ENCODE measurements at regions not wholly inside any gene's neighbourhood (a gene's known extent, or its start where the extent isn't known, plus 50 kb on each side); places are given as distances from the start of the nearest gene placed in this dataset.
"Not testable (repeated sequence)": the region's sequence is repeated elsewhere in the genome, so short reads cannot be mapped to it uniquely, and the experiment has no call there.

DNA sequence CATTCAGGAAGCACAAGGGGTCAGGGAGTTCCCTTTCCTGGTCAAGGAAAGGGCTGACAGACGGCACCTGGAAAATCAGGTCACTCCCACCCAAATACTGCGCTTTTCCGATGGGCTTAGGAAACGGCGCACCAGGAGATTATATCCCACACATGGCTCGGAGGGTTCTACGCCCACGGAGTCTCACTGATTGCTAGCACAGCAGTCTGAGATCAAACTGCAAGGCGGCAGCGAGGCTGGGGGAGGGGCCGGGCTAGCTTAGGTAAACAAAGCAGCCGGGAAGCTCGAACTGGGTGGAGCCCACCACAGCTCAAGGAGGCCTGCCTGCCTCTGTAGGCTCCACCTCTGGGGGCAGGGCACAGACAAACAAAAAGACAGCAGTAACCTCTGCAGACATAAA lies 68.0 kb upstream of the CCT8L2 start:
- not testable (repeated sequence) for DNase-seq (ENCODE audit: low spot score)

- DNase-seq (ENCODE audit: low spot score): not testable (repeated sequence)
Observed at GRCh38 chr22:16659273-16659834, 66.7 kb upstream of the CCT8L2 start.

DNA sequence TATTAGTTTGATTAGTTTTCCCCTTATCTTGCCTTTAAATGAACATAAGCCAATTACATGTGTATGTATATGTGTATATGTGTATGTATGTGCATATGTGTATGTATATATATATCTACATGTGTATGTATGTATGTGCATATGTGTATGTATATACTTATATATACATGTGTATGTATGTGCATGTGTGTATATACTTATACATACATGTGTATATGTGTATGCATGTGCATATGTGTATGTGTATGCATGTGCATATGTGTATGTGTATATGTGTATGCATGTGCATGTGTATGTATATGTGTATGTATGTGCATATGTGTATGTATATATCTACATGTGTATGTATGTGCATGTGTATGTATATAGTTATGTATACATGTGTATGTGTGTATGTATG lies 65.5 kb upstream of the CCT8L2 start:
- DNase-seq (ENCODE audit: low spot score): no peak

- no peak for DNase-seq (ENCODE audit: low spot score)
Observed at GRCh38 chr22:16654882-16655281, 62.3 kb upstream of the CCT8L2 start.

DNA sequence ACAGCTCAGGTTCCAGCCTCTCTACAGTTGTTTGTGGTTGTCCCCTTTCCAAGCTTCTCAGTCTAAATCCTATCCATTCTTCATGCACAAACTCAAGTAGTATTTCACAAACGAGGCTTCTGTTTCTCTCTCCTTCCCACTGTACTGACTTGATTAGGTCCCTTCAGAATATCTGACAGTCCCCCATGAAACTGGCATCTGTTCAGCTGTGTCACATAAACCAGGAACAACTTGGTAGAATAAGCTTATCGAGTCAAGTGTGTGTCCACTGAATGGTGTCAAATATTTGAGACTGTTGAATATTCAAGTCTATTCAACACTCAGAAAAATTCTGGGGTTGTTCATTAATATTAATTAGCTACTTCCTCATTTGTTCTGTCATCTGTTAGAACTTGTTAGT lies 61.7 kb upstream of the CCT8L2 start:
- not testable (repeated sequence) for DNase-seq (ENCODE audit: low spot score)

- not testable (repeated sequence) for DNase-seq (ENCODE audit: low spot score)
Observed at GRCh38 chr22:16653222-16653621, 60.6 kb upstream of the CCT8L2 start.

DNA sequence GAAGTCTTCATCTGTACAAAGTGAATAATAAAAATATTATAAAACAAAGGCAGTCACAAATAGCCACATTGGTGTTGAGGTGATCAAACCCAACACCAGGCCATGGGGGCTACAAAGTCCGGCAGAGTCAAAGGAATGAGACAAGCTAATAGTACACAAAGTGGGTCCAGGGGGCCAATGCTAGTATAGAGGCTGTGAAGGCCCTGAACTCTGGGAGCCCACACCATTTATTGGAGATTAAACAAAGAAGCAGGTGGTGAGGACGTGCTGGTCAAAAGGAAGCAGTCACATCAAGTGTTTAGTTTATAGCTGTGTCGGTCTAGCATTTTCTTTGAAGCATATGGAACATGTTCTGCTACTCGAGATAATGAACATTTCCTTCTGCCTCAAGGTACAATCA lies 58.6 kb upstream of the CCT8L2 start:
- no peak for DNase-seq (ENCODE audit: low spot score)

Measured in umbilical cord (tissue), 1 donor.